ENCODE measurements at regions not wholly inside any gene's neighbourhood (a gene's known extent, or its start where the extent isn't known, plus 50 kb on each side); places are given as distances from the start of the nearest gene placed in this dataset.

DNA sequence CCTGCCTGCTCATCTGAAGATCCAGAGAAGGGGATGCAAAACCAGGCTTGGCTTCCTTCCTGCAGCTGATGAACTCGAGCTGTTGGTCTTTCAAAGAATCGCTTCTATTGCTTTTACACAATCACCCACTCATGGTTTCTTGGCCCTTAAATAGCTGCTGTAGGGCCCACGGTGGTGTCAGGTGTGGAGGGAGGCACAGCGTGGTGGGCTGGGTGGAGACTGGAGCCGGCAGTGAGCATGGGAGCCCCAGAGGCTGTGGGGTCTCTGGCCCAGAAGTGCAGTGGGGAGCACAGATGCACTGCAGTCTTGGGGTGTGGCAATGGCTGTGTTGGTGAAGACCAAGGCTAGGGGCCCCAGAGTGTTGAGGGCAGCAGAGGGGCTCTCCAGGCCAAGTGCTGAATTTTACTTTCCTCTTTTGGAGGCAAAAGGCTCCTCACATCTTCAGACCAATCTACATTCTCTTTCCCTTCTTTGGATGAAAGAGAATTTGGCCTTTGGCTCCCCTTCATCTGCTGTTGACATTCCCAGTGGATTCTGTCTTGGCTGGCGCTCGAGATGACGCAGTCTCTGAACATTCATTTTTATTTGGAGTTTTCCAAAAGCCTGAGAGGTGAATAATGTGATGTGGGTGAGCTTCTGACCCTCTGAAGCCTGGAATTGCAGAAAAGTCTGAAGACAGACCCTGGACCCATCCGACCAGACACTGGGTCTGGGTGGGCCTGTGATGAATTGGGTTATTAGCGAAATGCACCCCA, 70.1 kb upstream of the ASB18 start:
- TF ChIP-seq EZH2 (IDR thresholded peaks at IDR 0.05; ENCODE audit: low read length, missing control alignments) (no peak), CTCF (conservative IDR thresholded peaks at IDR 0.05 in 1 of 2, IDR thresholded peaks at IDR 0.05 in 1 of 2; ENCODE audit: low read depth in 1 of 2, low read length in 2 of 2) (no peak)

Measured in fibroblast of lung (primary cell).